Natural killer cell (primary cell): ENCODE measurements at regions not wholly inside any gene's neighbourhood (a gene's known extent, or its start where the extent isn't known, plus 50 kb on each side); places are given as distances from the start of the nearest gene placed in this dataset.

Source experiments
- ATAC-seq, 3 donors: fragments of 150-1000 bp in 2 of 3; fragments of 200-7000 bp in 1 of 3; cut with Tn5 transposase; 1 replicate in 1 of 3; 2 replicates in 2 of 3; pipeline ENCODE4 v1.10.0; 2021; ENCODE audit warnings: mild to moderate bottlenecking in 2 of 3, moderate library complexity in 2 of 3
- DNase-seq, 2 donors: peaks; one replicate each; pipeline versions ENCODE4 v3.0.0 to v3.0.0-alpha.2; 2013 to 2021; ENCODE audit warnings: mixed read lengths in 1 of 2
- H3K27ac ChIP-seq: one replicate; pipeline ENCODE4 v1.5.1; 2013; ENCODE audit warnings: mild to moderate bottlenecking, low read length
- H3K27me3 ChIP-seq: one replicate; pipeline ENCODE4 v1.6.1; 2013; ENCODE audit warnings: low read length; ENCODE audit not compliant: control insufficient read depth, insufficient read depth
- H3K36me3 ChIP-seq: one replicate; pipeline ENCODE4 v1.6.1; 2013; ENCODE audit warnings: low read length; ENCODE audit not compliant: control insufficient read depth, insufficient read depth
- H3K4me1 ChIP-seq: one replicate; pipeline ENCODE4 v1.6.1; 2013; ENCODE audit warnings: low read length; ENCODE audit not compliant: control insufficient read depth, insufficient read depth
- H3K4me3 ChIP-seq: one replicate; pipeline ENCODE4 v1.5.1; 2013; ENCODE audit warnings: low read length
- H3K9me3 ChIP-seq: one replicate; pipeline ENCODE4 v1.6.1; 2013; ENCODE audit warnings: low read length; ENCODE audit not compliant: control insufficient read depth, insufficient read depth
- H3K27ac Mint-ChIP-seq, 2 donors: one replicate each; pipeline ENCODE4 v1.8.0; 2022; ENCODE audit warnings: mild to moderate bottlenecking in 2 of 2, mixed read lengths in 2 of 2, moderate library complexity in 1 of 2
- H3K27me3 Mint-ChIP-seq, 2 donors: one replicate each; pipeline ENCODE4 v1.8.0; 2022; ENCODE audit warnings: low read depth in 2 of 2, mixed read lengths in 2 of 2
- H3K36me3 Mint-ChIP-seq: one replicate; pipeline ENCODE4 v1.8.0; 2022; ENCODE audit warnings: mixed read lengths
- H3K4me1 Mint-ChIP-seq, 2 donors: one replicate each; pipeline ENCODE4 v1.8.0; 2022; ENCODE audit warnings: mixed read lengths in 2 of 2
- H3K4me3 Mint-ChIP-seq: one replicate; pipeline ENCODE4 v1.8.0; 2022; ENCODE audit warnings: mild to moderate bottlenecking, moderate library complexity, mixed read lengths
- H3K9me3 Mint-ChIP-seq, 2 donors: one replicate each; pipeline ENCODE4 v1.8.0; 2022; ENCODE audit warnings: mixed read lengths in 2 of 2
- WGBS: methylation state at CpG from one replicate; pipeline ENCODE4 v1.1.7; 2013; ENCODE audit warnings: missing lambda C conversion rate; ENCODE audit not compliant: insufficient coverage; 5-methylcytosine and 5-hydroxymethylcytosine counted together
- intact Hi-C: fragments of 100-400 bp; cut with micrococcal nuclease; formaldehyde crosslinking; loops from one replicate; pipeline ENCODE4 v1.14.2; 2022
- TF ChIP-seq, protein P1 (sequence below): fragments of 200-600 bp; IDR thresholded peaks from one replicate; pipeline ENCODE4 v1.8.0; 2022; ENCODE audit warnings: antibody characterized with exemption

DNA sequence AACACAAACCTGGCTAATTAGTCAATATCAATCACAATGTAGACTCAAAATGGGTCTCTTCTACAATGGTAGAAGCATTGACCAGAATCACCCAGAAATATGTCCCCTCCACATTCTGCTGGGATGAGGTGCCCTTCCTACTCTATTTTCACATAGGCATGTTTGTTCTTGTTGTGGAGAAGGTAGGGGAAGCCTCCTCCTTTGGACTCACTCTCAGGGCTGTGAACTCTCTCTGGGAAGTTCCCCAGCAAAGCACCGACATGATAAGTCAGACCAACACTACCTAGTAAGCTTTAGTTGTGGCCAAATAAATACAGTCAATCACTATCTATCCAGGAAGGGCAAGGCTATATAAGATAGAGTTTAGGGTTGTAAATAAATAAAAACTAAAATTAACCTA is 194.5 kb upstream of the UBL3 start:
- DNase-seq (no peak), ATAC-seq (no peak)
- Mint-ChIP-seq H3K4me3 (no peak overlapping the region), H3K27me3 (peaks cover 12 to 13% of the 10 kb centered on the region in 2 donors), H3K4me1 (peaks cover 15 to 18% of the 10 kb centered on the region in 2 donors), H3K9me3 (no peaks in the 10 kb centered on the region), H3K36me3 (no peaks in the 10 kb centered on the region), H3K27ac (no peak overlapping the region)
- no CpG with 5 or more reads among the region's 1 CpG for WGBS
- Histone ChIP-seq H3K36me3 (no peaks in the 10 kb centered on the region), H3K9me3 (no peaks in the 10 kb centered on the region), H3K4me3 (no peak overlapping the region), H3K4me1 (peaks cover 6% of the 10 kb centered on the region), H3K27ac (no peak overlapping the region), H3K27me3 (no peaks in the 10 kb centered on the region)
- TF ChIP-seq, protein P1, sequence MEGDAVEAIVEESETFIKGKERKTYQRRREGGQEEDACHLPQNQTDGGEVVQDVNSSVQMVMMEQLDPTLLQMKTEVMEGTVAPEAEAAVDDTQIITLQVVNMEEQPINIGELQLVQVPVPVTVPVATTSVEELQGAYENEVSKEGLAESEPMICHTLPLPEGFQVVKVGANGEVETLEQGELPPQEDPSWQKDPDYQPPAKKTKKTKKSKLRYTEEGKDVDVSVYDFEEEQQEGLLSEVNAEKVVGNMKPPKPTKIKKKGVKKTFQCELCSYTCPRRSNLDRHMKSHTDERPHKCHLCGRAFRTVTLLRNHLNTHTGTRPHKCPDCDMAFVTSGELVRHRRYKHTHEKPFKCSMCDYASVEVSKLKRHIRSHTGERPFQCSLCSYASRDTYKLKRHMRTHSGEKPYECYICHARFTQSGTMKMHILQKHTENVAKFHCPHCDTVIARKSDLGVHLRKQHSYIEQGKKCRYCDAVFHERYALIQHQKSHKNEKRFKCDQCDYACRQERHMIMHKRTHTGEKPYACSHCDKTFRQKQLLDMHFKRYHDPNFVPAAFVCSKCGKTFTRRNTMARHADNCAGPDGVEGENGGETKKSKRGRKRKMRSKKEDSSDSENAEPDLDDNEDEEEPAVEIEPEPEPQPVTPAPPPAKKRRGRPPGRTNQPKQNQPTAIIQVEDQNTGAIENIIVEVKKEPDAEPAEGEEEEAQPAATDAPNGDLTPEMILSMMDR: no peak
- intact Hi-C loops: no loop called here

DNA sequence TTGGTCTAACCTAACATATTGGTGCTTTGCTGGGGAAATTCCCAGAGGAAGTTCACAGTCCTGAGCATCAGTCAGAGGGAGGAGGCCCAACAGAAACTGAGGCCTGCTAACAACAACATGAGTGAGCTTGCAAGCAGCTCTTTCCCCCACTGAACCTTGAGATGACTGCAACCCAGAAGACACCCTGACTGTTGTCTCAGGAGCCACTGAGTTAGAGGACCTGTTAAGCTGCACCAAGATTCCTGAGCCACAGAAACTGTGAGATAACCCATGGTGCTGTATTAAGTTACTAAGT is 193.2 kb upstream of the UBL3 start:
- Histone ChIP-seq H3K36me3 (no peaks in the 10 kb centered on the region), H3K27ac (no peak overlapping the region), H3K4me3 (no peak overlapping the region), H3K4me1 (peaks cover 6% of the 10 kb centered on the region), H3K27me3 (no peaks in the 10 kb centered on the region), H3K9me3 (no peaks in the 10 kb centered on the region)
- Mint-ChIP-seq H3K27me3 (peaks cover 7 to 26% of the 10 kb centered on the region in 2 donors), H3K36me3 (no peaks in the 10 kb centered on the region), H3K4me3 (no peak overlapping the region), H3K4me1 (peaks cover 15 to 18% of the 10 kb centered on the region in 2 donors), H3K9me3 (no peaks in the 10 kb centered on the region), H3K27ac (no peak overlapping the region)
- DNase-seq (no peak), ATAC-seq (no peak)
- TF ChIP-seq, protein P1: no peak
- intact Hi-C loops: no loop called here

DNA sequence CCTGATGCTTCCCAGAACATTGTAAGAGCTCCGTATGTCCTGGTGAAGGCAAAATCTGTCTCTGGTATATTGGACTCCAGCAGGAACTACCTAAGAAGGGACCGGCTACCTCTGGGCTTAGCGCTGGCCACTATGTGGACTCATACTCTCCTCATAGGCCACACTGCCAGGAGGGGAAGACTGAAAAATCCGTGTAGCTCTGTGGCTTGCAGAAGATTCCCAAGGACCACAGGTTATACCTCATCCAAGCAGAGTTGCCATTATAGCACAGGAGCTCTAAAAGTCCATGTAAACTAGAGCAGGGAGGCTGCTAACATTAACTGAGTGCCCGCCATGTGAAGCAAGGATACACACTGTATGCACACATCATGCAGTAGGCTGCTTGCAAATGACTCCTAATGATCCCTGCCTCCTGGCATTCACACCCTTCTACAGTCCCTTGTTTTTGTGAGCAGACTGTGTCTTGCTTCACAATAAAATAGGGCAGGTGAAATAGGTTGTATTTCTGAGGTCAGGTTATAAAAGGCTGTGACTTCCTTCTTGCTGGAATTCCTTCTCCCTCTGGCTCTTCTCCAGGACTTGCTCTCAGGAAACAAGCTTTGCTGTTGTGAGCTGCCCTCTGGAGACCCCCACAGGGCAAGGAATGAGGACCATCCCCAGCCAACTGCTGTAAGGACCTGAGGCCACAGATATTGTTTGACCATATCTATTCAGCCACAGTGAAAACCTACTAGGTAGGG is 192.6 kb upstream of the UBL3 start:
- Histone ChIP-seq H3K4me1 (peaks cover 6% of the 10 kb centered on the region), H3K9me3 (no peaks in the 10 kb centered on the region), H3K27me3 (no peaks in the 10 kb centered on the region), H3K36me3 (no peaks in the 10 kb centered on the region), H3K4me3 (no peak overlapping the region), H3K27ac (no peak overlapping the region)
- no peak overlapping the region for H3K27ac Mint-ChIP-seq
- TF ChIP-seq, protein P1: no peak
- no peaks in the 10 kb centered on the region for H3K9me3 Mint-ChIP-seq
- no peak for ATAC-seq
- H3K4me1 Mint-ChIP-seq: peaks cover 14 to 17% of the 10 kb centered on the region in 2 donors
- DNase-seq: no peak
- H3K36me3 Mint-ChIP-seq: no peaks in the 10 kb centered on the region
- H3K4me3 Mint-ChIP-seq: no peak overlapping the region
- intact Hi-C loops: no loop called here
- WGBS: 87% methylated on average over 5 of the region's 5 CpGs
- peaks cover 12 to 32% of the 10 kb centered on the region in 2 donors for H3K27me3 Mint-ChIP-seq

DNA sequence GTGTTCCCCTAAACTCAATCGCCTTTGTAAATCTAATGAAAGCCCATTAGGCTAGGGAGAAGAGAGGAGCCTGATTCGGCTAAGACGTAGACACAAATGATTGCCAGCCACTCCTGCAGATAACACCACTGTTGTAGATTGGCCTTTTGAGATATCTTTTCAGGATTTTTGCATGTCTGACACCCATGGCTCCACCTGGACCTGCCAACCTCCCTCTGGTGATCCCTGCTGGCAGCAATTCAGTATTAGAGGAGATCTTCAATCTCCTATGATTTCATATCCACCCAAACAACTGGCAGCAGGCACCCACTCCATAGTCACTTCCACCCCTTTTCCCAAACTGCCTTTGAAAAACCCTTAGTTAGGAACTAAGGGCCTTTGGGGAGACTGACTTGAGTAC is 191.9 kb upstream of the UBL3 start:
- Histone ChIP-seq H3K36me3 (no peaks in the 10 kb centered on the region), H3K4me1 (peaks cover under 1% of the 10 kb centered on the region), H3K9me3 (no peaks in the 10 kb centered on the region), H3K27ac (no peak overlapping the region), H3K27me3 (no peaks in the 10 kb centered on the region), H3K4me3 (no peak overlapping the region)
- H3K4me3 Mint-ChIP-seq: no peak overlapping the region
- WGBS: 81% methylated on average over 3 of the region's 3 CpGs
- no peaks in the 10 kb centered on the region for H3K9me3 Mint-ChIP-seq
- intact Hi-C loops: no loop called here
- H3K36me3 Mint-ChIP-seq: no peaks in the 10 kb centered on the region
- no peak for ATAC-seq
- H3K27ac Mint-ChIP-seq: no peak overlapping the region
- H3K4me1 Mint-ChIP-seq: peaks cover 6 to 9% of the 10 kb centered on the region in 2 donors
- TF ChIP-seq, protein P1: no peak
- DNase-seq: no peak
- peaks cover 15 to 38% of the 10 kb centered on the region in 2 donors for H3K27me3 Mint-ChIP-seq
